ENCODE measurements at regions not wholly inside any gene's neighbourhood (a gene's known extent, or its start where the extent isn't known, plus 50 kb on each side); places are given as distances from the start of the nearest gene placed in this dataset.

DNA sequence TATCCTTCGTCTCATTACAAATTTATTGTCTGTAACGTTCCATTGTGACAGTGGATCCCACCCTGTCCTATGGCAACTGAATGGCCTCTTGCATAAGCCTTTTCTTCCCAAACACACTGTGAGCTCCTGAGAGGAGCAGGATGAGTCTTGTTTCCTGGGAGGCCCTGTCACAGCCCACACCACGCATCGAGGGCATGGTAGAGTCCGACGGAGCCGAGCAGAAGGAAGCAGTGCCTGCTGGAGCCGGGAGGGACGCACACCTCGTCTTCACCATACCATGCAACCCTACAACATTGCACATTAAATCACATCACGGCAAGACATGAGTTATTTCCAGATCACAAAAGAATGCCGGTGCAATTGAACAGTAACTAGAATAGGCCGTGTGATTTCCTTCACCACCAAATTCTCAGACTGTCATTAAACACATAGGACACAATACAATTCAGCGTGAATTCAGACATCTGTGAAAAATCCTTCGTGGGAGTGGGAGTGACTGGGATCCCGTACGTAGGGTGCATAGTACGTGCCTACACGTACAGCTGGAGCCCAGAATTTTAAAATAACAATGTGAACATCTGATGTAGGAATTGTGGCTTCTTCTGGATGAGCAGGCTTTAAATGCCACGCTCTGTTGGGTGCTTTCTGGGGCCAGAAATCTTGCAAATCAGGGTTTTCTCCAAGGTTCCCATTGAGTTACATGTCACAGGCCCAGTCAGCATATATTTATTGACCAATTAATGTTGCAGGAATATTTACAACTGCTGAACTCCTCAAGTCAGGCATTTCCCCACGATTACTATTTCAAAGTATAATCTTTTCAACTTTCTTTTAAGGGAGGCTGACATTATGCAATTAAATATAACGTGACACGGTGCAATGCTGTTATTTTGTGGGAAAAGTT lies 201.8 kb downstream of the TTLL2 start:
- intact Hi-C loops (cut with DNase I): no loop called here
- WGBS, 2 donors: 85 to 89% methylated on average over 23 of the region's 23 CpGs
- Histone ChIP-seq H3K4me1 (no peaks in the 10 kb centered on the region), H3K9me3 (no peaks in the 10 kb centered on the region), H3K4me3 (no peak overlapping the region), H3K27me3 (no peaks in the 10 kb centered on the region), H3K36me3 (no peaks in the 10 kb centered on the region), H3K27ac (no peak overlapping the region)
- TF ChIP-seq, protein P1, sequence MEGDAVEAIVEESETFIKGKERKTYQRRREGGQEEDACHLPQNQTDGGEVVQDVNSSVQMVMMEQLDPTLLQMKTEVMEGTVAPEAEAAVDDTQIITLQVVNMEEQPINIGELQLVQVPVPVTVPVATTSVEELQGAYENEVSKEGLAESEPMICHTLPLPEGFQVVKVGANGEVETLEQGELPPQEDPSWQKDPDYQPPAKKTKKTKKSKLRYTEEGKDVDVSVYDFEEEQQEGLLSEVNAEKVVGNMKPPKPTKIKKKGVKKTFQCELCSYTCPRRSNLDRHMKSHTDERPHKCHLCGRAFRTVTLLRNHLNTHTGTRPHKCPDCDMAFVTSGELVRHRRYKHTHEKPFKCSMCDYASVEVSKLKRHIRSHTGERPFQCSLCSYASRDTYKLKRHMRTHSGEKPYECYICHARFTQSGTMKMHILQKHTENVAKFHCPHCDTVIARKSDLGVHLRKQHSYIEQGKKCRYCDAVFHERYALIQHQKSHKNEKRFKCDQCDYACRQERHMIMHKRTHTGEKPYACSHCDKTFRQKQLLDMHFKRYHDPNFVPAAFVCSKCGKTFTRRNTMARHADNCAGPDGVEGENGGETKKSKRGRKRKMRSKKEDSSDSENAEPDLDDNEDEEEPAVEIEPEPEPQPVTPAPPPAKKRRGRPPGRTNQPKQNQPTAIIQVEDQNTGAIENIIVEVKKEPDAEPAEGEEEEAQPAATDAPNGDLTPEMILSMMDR (IDR thresholded peaks at IDR 0.05): no peak
- ATAC-seq (no peak), DNase-seq (no peak), FAIRE-seq (no peak)

DNA sequence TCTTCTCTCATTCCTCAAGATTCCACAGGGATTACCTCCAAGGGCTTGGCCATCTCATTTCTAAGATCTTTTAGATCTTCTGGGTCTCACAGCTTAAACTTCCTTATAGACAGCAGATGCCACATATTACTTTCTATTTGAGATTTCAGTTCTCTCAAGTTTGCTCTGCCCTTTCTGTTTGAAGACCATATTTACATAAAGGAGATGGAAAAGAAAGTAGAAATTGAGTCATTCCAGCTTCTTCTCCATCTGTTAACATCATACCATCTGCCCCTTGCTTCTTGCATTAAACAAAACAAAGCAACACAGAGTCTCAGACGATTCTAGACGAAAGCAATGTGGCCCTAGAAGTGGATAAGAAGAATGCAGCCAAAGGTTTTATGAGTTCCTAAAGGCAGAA lies 203.4 kb downstream of the TTLL2 start:
- Histone ChIP-seq H3K27me3 (no peaks in the 10 kb centered on the region), H3K4me3 (no peak overlapping the region), H3K36me3 (no peaks in the 10 kb centered on the region), H3K27ac (no peak overlapping the region), H3K9me3 (no peaks in the 10 kb centered on the region), H3K4me1 (no peaks in the 10 kb centered on the region)
- TF ChIP-seq, protein P1 (IDR thresholded peaks at IDR 0.05): no peak
- ATAC-seq (no peak), FAIRE-seq (no peak), DNase-seq (no peak)
- WGBS, 2 donors: 82 to 85% methylated on average over 2 of the region's 2 CpGs
- intact Hi-C loops (cut with DNase I): no loop called here

DNA sequence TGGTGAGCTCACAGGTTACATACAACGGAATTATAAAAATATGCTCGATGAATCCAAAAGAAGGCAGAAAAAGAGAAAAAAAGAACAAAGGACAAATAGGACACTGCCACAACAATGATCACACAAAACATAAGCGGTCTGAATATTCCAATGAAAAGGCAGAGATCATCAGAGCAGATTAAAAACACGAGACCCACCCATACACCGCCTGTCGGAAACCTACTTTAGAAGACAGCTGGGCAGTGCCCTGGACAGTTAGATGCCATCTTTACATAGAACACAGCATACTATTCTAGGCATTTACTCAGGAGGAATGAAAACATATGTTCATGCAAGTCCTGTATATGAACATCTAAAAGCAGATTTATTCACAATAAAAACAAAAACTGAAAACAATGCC lies 204.1 kb downstream of the TTLL2 start:
- no peak for DNase-seq
- intact Hi-C loops (cut with DNase I): no loop called here
- Histone ChIP-seq H3K4me3 (no peak overlapping the region), H3K9me3 (no peaks in the 10 kb centered on the region), H3K27me3 (no peaks in the 10 kb centered on the region), H3K27ac (no peak overlapping the region), H3K4me1 (peaks cover 0 to 4% (median 0%) of the 10 kb centered on the region in 3 donors), H3K36me3 (no peaks in the 10 kb centered on the region)
- no peak for ATAC-seq
- 71 to 76% methylated on average over 6 of the region's 6 CpGs for WGBS, 2 donors
- TF ChIP-seq, protein P1 (IDR thresholded peaks at IDR 0.05): no peak
- no peak for FAIRE-seq

DNA sequence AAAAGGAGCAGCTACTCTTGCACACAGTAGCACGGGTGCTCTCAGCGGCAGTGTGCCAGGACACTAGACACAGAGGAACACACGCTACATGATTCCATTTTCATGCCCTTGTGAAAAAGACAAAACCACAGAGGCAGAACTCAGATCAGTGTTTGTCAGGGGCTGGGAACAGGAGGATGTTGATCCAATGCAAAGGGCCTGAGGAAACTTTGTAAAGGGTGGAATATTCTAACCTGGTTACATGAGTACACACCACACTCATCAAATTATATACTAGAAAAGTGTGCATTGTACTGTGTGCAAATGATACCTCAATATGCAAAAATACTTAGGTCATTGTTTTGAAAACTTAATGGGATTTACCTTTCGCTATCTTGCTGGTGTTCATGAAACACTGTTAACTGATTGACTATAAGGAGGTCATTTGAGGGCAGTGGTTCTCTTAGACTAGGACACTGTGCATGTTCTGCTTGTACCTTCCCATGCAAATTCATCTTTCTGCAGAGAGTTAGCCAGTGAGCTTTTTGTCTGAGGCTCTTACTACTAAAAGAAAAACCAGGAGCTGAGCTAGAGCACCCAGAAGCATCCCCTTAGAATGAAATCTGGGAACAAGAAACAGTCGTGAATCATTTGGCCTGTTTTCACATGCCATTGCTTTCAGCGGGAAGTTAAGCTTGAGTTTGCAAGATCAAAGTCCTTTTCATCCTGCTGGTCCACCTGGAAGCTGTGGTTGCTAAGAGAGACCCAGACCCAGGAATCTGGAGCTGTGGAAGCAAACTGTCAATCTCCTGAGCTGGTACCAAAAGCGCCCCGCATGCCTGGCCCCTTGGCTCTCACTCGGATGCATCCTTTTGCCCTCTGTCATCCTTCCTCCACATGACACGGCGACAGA lies 204.8 kb downstream of the TTLL2 start:
- FAIRE-seq: no peak
- H3K27me3 ChIP-seq: no peaks in the 10 kb centered on the region

More for the DNA sequence above, 204.8 kb downstream of the TTLL2 start:
- Histone ChIP-seq H3K4me3 (no peak overlapping the region), H3K9me3 (no peaks in the 10 kb centered on the region), H3K27ac (no peak overlapping the region), H3K36me3 (no peaks in the 10 kb centered on the region), H3K4me1 (peaks cover 0 to 5% (median 0%) of the 10 kb centered on the region in 3 donors)
- ATAC-seq (no peak), DNase-seq (no peak)
- intact Hi-C loops (cut with DNase I): no loop called here
- 88 to 89% methylated on average over 11 of the region's 11 CpGs for WGBS, 2 donors
- TF ChIP-seq, protein P1 (IDR thresholded peaks at IDR 0.05): no peak
